ENCODE measurements at regions not wholly inside any gene's neighbourhood (a gene's known extent, or its start where the extent isn't known, plus 50 kb on each side); places are given as distances from the start of the nearest gene placed in this dataset.
"Not testable (repeated sequence)": the region's sequence is repeated elsewhere in the genome, so short reads cannot be mapped to it uniquely, and the experiment has no call there.

DNA sequence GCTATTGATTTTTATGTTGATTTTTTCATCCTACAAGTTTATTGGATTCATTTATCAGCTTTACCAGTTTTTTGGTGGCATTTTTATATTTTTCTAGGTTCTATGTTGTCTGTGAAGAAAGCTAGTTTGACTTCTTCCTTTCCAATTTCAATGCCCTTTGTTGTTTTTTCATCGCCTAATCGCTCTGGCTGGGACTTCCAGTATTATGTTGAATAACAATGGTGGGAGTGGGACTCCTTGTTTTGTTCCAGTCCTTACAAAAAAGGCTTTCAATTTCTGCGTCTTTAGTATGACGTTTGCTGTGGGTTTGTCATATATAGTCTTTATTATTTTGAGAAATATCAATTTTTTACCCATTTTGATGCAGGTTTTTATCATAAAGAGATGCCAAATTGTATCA is 175.6 kb upstream of the CCNH start:
- no peak for DNase-seq

DNA sequence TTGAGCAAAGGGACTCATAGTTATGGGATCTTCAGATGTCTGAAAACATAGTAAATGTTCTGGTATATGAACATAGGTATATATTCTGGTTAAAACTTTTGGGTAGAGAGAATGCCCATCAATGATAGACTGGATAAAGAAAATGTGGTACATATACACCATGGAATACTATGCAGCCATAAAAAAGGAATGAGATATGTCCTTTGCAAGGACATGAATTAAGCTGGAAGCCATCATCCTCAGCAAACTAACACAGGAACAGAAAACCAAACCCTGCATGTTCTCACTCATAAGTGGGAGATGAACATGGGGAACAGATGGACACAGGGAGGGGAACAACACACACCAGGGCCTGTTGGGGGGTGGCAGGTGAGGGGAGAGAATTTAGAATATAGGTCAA is 171.0 kb upstream of the CCNH start:
- DNase-seq, result not testable (repeated sequence)

DNA sequence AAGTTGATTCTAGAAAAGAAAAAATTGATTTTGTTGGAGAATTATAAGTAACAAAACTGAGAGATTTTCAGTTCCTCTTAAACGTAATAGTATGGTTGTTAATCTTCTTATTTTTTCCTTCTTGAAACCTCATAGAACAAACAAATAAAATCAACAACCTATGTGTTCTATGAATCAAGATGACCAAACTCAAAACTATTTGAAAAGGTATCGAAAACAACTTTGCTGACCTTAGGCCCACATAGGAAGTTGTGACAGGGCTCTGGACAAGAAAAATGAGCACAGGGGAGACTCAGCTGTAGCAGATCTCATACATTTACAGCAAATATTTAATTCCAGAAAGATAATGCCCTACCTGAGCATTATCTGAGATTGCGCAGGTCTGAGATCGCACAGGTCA is 169.4 kb upstream of the CCNH start:
- no peak for DNase-seq

DNA sequence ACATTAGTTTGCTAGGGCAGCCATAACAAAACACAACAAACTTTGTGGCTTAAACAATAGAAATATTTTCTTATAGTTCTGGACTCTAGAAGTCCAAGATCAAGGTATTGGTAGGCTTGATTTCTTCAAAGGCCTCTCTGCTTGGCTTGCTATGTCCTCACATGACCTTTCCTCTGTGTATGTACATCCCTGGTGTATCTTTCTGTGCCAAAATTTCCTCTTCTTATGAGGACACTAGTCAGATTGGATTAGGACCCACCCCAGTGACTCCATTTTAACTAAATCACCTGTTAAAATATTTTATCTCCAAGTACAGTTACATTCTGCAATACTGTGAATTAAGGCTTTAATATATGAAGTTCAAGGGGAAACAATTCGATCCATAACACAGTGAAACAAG is 168.9 kb upstream of the CCNH start:
- DNase-seq, result no peak

DNA sequence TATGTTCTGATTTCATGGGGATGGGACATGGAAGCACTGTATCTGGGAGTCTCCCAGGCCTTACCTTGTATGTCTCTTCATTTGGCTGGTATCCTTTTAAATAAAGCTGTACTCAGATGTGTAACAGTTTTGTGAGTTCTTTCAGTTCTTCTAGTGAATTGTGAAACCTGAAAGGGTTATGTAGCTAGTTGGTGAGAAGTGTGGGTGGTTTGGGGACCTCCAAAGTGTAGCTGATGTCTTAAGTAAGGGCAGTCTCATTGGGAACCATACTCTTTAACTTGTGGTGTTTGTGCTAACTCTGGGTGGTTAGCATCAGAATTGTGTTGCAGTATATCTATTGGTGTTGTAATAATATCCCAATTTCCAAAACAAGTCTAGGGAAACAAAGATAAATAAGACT is 166.9 kb upstream of the CCNH start:
- no peak for DNase-seq

DNA sequence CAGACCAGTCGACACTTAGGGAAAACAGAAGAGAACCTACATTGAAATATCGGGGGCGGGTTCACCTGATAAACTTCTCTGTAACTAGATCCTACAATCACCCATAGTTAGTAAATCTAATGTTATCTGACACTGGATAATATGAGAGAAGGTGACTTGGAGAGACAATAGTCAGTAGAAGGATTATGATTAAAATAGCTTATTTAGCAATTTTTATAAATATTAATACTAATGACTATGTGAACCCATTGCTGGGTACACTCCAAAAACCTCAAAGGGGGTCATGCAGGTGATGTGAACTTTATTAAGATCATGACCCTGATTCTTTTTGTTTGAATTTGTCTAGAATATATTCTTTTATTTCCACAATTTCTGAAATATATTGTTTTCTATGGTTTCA is 164.1 kb upstream of the CCNH start:
- DNase-seq, result no peak

DNA sequence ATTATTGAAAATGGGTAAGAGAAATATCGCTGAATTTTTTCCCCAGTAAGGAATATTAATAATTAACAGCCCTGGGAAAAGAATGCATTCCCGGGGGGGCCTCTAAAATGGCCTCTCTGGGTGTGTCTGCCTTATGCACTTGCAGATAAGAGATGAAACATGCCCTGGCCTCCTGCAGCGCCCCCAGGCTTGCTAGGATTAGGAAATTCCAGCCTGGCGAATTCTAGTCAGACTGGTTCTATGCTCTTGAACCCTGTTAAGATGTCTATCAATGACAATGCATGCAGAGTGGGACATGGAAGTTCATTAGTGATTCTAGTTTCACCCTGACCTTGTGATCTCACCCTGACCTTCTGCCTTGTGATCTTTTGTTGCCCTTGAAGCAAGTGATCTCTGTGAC is 163.6 kb upstream of the CCNH start:
- not testable (repeated sequence) for DNase-seq

DNA sequence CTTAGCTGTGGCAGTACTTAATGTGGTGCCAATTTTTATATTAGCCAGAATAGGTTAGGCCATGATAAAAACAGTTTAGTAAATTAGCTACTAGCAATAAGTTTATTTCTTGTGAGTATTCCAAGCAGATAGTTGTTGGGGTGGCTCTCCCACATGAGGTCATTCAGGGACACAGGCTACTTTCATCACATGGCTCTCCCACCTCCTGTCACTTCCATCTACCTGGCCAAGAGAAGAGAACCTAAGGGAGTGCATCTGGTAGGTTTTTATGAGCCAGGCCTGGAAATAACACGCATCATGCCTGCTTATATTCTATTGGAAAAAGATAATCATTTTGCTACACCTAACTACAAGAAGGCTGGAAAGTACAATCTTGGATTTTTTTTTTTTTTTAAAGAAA is 161.4 kb upstream of the CCNH start:
- no peak for DNase-seq

DNA sequence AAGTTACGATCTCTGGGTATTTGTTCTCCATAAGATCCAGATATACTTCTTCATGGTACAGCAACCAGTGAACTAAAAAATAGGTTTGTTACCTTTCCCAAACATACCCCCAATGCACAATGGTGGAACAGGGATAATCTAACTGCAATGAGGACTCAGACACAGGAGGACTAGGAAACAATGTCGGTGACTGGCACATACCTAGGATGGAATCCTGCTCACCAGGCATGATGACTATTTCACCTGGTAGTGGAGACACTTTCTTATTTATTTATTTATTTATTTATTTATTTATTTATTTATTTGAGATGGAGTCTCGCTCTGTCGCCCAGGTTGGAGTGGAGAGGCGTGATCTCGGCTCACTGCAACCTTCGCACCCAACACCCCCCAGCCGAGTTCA is 159.9 kb upstream of the CCNH start:
- no peak for DNase-seq

DNA sequence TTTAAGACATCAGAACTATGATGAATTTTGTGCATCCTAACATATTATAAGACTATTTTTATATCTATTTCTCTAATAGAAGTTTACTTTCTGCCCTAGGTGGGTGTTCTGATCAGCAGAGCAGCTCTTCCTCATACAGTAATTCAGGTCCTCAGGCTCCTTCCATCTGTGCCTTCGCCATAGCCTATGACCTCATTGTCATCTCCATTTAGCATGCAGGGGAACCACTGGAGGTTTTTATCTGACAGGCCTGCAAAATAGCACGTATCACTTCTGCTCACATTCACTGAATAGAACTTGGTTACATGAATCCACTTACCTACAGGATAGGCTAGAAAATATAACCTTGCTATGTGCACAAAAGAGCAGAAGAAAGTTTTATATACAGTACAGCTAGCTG is 159.4 kb upstream of the CCNH start:
- no peak for DNase-seq

DNA sequence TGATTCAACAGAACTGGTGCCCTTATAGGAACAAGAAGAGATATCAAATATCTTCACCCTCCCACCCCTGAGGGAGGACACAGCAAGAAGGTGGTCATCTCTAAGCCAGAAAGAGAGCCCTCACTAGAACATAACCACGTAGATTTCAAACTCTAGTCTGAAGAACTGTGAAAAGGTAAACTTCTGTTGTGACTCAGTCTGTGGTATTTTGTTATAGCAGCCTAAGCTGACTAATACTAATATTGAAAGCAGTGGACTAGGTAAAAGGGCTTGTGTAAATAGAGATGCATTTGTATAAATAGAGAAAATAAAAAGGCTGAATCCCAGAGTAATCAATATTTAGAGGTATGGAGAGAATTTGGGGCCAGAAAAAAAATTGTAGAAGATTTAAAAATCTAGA is 157.6 kb upstream of the CCNH start:
- no peak for DNase-seq

DNA sequence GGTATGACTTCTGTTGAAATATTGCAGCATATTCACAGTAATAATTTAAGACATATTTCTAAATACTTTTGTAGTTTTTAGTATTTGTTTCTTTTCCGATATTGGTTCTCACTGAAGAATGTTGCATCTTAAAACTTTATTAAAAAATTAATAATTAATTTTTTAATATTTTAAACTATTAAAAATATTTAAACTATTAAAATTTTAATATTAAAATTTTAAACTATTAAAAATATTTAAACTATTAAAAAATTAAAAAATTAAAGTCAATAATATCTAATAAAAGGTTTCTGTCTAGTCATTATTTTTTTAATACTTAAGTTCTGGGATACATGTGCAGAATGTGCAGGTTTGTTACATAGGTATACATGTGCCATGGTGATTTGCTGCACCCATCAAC is 149.3 kb upstream of the CCNH start:
- no peak for DNase-seq

DNA sequence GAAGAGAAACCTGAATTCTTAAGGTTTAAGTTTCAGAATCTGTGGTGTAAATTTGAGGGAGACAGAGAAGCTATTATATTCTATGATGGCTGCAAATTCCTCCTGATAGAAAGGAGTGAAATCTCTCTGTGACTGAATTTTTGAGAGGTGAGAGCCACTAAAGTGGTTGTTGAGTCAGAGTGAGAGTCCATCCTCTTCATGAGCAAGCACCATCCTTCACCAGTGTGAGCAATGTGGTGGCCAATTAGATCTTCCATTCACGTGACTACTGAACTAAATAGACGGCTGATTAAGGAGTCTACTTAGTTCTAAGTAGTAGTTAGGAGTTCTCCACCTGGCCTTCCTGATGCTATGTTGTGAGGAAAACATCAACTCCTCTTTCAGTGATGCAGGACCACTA is 147.8 kb upstream of the CCNH start:
- DNase-seq, result no peak

DNA sequence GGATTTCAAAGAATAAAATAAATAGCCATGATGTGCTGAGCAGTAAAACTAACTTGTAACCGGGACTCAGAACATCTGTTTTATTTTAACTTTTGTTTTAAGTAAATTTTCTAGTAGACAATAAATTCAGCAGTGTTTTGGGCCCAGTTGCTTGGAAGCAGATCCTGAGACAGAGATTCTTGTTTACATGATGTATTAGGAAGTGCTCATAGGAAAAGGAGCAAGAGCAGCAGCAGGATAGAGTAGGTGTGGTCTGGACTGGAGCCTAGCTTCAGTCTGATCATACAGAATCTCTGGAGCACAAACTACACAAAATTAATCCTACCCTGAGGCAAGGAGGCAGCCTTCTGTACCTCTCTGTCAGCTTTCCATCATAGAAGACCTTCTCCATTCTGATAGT is 139.2 kb upstream of the CCNH start:
- DNase-seq, result no peak

DNA sequence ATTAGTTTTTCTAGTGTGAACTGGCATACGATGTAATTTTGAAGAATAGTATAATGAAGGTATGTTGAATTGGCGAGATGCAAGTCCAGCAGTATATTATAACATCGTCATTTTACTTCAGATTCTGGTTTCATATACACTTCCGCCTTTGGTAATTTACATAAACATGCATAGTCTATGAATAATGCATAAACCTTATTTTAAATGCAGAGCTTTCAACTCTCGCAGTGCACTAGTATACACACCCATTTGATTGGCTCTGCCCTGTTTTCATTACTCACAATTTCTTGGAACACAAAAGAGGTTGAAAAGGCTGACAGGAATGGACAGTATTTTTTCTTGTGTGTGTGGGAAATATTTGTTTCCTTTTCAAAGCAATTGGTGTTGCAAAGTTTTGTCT is 128.9 kb upstream of the CCNH start:
- DNase-seq, result no peak

DNA sequence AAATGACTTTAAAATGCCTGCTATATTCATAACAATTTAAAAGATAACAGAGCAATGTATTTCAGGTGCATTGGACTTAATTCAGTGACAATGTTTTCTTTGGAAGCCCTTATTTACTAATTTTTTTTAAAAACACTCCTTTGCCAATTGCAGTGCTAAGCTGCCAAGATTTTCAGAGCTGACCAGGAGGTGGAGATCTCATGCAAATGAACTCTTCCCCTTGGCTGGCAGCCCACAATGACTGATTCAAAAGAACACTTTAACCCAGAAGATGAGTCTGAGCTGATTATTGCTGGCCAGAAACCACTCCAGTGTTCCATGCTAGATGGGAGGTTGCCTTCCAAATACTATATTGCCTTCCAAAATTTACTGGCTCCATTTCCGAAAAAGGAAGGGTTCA is 128.3 kb upstream of the CCNH start:
- no peak for DNase-seq

DNA sequence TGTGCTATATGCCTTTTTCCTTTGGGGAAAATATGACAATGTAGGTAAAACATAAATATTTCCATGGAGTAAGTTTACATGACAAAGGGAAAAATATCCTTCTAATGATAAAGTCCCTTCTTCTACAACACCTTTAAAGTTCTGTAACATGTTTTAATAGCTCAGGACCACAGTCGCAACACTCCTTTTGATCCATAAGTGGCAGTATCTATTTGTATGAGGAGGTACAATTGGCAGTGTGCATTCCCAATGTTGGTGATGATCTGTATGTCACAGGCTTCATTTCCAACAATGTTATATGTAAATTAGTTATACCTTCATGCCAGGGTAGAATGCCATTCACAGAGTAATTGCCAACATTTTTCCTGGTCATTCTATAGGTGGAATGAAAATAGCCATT is 127.1 kb upstream of the CCNH start:
- DNase-seq, result no peak

DNA sequence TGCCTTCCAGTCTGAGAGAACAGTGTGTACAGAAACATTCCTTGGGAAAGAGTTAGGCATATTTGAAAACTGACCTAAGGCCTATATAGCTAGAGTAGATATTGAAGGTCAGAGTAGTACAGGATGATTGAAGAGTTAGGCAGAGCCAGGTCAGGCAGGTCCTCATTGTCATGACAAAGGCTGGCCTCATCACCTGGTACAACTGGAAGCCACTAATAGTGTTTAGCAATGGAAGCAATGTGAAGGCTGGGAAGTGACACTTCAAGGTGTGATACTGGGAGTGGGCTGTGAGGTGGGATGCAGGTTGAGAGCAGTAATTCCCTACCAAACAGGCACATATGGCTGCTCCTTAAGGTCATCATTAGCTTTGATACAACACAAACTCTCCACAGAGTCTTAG is 123.6 kb upstream of the CCNH start:
- no peak for DNase-seq

DNA sequence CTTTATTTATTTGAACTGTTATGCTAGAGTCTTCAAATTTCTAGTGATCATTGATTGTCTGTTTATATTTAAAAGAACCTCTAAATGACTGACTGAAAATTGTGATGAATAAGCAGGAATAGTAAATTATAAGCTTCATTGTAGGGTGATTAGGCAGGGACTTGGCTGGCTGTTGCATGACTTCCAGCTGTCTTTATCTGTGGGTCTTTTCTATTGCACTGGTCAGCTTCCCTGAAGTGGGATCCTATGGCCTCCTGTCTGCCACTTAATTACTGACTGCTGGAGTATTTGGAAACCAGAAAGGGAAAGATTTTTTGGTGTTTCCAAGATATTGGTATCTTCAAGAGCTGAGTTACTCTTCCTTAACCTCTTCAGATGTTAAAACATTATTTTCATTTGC is 123.0 kb upstream of the CCNH start:
- DNase-seq, result no peak

DNA sequence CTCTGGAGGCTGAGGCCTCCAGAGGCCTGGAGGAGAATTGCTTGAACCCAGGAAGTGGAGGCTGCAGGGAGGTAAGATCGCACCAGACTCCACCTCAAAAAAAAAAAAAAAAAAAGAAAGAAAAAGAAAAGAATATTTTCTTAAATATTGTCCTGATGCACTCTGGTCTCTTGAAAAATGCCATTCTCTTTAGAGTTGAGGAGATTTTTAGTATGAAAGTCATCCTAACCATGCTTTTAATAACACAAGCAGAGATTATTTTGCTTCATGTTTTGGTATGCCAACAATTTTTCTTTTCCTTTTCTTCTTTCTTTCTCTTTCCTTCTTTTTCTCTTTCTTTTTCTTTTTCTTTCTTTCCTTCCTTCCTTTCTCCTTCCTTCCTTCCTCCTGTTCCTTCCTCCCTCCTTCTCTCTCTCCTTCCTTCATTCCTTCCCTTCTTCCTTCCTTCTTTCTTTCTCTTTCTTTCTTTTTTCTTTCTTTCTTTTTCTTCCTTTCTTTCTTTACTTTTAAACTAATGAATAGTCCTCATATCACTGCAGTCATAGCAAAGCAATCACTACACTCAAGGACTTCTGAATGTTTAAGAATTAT is 116.9 kb upstream of the CCNH start:
- DNase-seq, result no peak

DNA sequence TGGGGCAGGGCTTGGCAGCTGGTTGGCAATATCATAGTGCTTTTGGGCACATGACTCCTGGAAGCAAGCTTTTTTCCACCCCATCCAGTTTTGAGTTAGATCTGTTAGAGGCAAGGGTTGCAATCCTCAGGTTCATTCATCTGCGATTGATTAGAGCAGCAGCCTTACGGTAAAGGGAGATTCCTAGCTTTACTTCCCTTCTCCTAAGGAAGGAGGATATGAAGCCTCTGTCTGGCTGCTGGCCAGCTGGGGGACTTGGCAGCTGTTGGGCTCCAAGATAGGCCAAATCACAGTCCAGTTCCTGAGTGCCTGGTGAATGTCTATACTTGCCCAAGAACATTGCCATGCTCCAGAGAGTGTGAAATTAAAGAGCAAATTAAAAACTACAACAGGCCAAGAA is 113.4 kb upstream of the CCNH start:
- DNase-seq, result no peak

DNA sequence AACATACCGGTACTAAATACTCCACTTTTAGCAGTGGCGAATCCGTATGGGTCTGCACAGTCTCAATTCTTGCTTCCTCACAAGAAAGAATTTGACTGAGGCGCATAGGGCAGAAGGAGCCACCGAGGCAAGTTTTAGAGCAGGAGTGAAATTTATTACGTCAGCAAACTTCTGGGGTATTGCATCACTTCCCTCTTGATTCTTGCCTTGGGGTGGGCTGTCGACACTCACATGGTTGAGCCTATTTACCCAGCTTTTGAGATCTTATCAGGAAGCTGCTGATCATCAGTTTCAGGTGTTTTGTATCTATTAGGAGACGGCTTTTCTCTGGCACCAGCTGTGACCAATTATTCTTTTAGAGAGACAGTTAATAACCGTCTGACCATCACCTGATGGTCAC is 111.5 kb upstream of the CCNH start:
- DNase-seq, result no peak

DNA sequence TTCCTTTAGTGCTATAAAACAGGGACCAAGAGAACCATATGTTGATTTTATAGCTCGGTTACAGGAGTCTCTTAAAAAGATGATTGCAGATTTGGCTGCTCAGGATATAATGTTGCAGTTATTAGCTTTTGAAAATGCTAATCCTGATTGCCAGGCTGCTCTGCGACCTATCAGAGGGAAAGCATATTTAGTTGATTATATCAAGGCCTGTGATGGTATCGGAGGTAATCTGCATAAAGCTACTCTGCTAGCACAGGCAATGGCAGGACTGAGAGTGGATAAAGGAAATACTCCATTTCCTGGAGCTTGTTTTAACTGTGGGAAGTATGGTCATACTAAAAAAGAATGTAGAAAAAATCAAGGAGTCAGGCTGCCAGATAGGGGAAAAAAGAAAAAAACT is 99.0 kb upstream of the CCNH start:
- DNase-seq, result not testable (repeated sequence)

DNA sequence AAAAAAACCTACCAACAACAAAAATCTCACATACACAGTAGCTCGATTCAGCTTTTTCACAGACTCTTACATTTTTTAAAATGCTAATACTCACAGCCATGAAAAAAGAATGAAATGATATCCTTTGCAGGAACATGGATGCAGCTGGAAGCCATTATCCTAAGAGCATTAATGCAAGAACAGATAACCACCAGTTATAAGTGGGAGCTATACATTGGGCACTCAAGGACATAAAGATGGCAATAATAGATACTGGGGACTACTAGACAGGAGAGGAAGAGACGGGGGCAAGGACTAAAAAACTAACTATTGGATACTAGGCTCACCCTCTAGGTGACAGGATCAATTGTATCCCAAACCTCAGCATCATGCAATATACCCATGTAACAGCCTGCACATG is 90.3 kb upstream of the CCNH start:
- DNase-seq, result no peak

DNA sequence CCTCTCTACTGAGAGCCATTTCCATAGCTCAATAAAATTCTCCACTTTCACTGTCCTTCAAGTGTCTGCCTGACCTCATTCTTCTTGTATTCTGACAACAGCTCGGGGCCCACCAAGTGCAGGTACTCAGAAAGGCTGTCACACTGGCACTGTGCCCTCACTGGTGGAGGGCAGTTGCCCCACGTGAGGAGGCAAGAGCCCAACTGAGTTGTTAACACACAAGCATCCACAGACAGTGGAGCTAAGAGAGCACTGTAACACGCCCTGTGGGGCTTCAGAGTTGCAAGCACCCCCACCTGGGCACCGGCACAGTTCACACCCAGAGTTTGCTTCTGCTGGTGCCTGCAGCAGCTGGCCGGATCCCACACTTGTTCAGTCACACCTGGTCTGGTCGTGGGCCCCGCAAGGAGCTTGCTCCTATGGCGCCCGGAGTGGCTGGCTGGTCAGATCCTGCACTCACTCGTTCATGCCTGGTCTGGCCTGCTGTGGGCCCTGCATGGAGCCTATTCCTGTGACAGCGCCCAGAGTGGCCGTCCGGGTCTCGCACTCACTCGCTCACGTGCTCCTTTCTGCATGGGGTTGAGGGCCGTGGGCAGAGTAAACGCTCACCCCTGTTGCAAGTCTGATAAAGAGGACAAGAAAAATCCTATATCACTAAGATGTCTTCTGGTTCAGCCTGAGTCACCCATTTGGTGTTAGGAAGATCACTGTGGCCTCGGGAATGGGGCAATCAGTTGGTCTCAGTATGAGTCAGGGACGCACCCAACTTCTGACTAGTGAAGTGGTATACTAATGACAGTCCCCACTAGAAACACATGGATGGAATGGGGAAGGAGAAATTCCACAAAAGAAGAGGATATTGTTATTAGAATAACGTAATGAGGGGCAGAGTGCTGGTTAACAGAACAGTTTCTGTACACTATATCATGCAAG is 87.0 kb upstream of the CCNH start:
- no peak for DNase-seq
